ENCODE measurements at regions not wholly inside any gene's neighbourhood (a gene's known extent, or its start where the extent isn't known, plus 50 kb on each side); places are given as distances from the start of the nearest gene placed in this dataset.

- no peak overlapping the region for H3K27ac ChIP-seq (ENCODE audit: low read depth, low read length)
- no peaks in the 10 kb centered on the region for H3K4me1 ChIP-seq (ENCODE audit: control insufficient read depth, insufficient read depth, low read length, unreplicated experiment)
- H3K27me3 ChIP-seq (ENCODE audit: insufficient read depth, low read length) = peaks cover 6% of the 10 kb centered on the region; the same call in 1 of the 2 replicates
- H3K36me3 ChIP-seq (ENCODE audit: insufficient read depth, low read length) = no peaks in the 10 kb centered on the region
- H3K4me3 ChIP-seq (ENCODE audit: low read depth, low read length) = no peak overlapping the region
- H2AFZ ChIP-seq (ENCODE audit: low read length, unreplicated experiment) = no peak overlapping the region
- H3K79me2 ChIP-seq (ENCODE audit: control insufficient read depth, insufficient read depth, low read length, unreplicated experiment) = no peaks in the 10 kb centered on the region
Measured at GRCh38 chr4:108529102-108529501, 91.3 kb upstream of the RPL34 start.

DNA sequence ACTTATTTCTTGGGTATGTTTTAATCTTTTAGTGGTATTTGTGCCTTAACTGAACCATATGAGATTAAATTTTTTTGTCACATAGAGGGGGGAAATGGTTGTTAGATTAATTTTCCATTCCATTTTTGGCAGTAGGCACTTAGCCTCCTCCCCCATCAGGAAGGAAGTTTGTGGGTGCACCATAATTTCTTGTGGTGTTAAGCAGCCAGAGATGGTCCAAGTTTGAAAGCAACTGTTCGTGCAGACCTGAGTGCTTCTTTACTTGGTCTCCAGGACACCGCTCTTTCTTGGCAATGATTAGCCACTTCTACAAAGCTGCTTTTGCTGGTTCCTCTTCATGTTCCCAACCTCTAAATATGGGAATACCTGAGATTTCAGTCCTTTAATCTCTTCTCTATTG is 92.7 kb upstream of the RPL34 start:
- Histone ChIP-seq H3K4me3 (ENCODE audit: low read depth, low read length) (no peak overlapping the region), H3K36me3 (ENCODE audit: insufficient read depth, low read length) (no peaks in the 10 kb centered on the region), H3K27ac (ENCODE audit: low read depth, low read length) (no peak overlapping the region), H3K4me1 (ENCODE audit: control insufficient read depth, insufficient read depth, low read length, unreplicated experiment) (no peaks in the 10 kb centered on the region), H2AFZ (ENCODE audit: low read length, unreplicated experiment) (no peak overlapping the region), H3K27me3 (ENCODE audit: insufficient read depth, low read length) (peaks cover 4% of the 10 kb centered on the region; the same call in 1 of the 2 replicates), H3K79me2 (ENCODE audit: control insufficient read depth, insufficient read depth, low read length, unreplicated experiment) (no peaks in the 10 kb centered on the region)

DNA sequence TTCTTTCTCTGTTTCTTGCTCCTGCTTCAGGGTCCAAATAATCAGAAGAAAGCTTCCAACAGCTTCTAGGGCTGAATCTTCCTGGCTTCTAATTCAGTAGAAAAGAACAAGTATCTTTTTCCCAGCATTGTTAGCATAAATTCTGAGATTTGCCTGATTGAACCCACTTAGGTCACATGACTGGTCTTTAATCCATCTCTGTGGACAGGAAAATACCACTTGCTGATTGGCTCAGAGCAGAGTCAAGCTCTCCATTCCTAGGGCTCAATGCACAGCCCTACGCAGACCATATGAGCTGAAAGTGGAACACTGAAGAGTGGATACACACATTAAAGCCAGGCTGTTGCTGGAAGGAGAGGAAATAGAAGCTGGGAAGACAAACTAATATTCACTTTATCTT is 99.6 kb upstream of the RPL34 start:
- no peaks in the 10 kb centered on the region for H3K36me3 ChIP-seq (ENCODE audit: insufficient read depth, low read length)
- H3K4me1 ChIP-seq (ENCODE audit: control insufficient read depth, insufficient read depth, low read length, unreplicated experiment) = no peaks in the 10 kb centered on the region
- H3K4me3 ChIP-seq (ENCODE audit: low read depth, low read length) = no peak overlapping the region
- H3K79me2 ChIP-seq (ENCODE audit: control insufficient read depth, insufficient read depth, low read length, unreplicated experiment) = no peaks in the 10 kb centered on the region
- H3K27me3 ChIP-seq (ENCODE audit: insufficient read depth, low read length) = peaks cover 9% of the 10 kb centered on the region; the same call in 1 of the 2 replicates
- no peak overlapping the region for H2AFZ ChIP-seq (ENCODE audit: low read length, unreplicated experiment)
- H3K27ac ChIP-seq (ENCODE audit: low read depth, low read length) = no peak overlapping the region

DNA sequence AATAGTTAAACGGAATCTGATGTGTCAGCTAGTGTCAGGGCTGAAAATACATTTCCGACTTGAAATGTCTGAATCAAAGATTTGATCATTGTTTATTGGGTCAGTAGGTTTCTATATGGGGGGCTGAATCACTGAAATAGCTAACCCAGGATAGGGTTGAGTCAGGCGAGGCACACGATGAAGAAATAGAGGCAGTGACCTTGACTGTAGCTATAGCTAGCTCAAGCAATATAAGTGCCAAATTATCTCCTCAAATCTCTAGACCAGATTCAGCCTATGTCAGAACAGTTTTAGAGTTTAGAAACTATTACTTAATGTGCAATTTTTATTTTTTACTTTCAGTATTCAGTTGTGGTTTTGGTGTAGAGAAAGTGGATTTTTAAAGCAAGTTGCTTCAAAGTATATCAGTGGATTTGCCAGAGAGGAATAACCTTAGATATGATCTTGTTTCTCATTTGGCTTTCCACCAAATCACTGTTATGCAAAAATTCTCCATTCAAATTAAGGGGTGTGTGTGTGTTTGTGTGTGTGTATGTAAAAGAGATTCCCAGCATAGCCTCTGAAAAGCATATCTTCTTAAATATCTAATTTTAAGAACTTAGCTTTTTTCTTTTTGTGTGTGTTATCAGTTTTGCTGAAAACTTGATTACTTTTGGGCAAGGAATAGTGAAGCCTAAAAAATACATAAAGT is 100.3 kb upstream of the RPL34 start:
- H3K27me3 ChIP-seq (ENCODE audit: insufficient read depth, low read length) = peaks cover 13% of the 10 kb centered on the region; the same call in 1 of the 2 replicates
- no peaks in the 10 kb centered on the region for H3K4me1 ChIP-seq (ENCODE audit: control insufficient read depth, insufficient read depth, low read length, unreplicated experiment)
- no peak overlapping the region for H3K4me3 ChIP-seq (ENCODE audit: low read depth, low read length)
- no peaks in the 10 kb centered on the region for H3K79me2 ChIP-seq (ENCODE audit: control insufficient read depth, insufficient read depth, low read length, unreplicated experiment)
- no peak overlapping the region for H2AFZ ChIP-seq (ENCODE audit: low read length, unreplicated experiment)
- no peaks in the 10 kb centered on the region for H3K36me3 ChIP-seq (ENCODE audit: insufficient read depth, low read length)
- no peak overlapping the region for H3K27ac ChIP-seq (ENCODE audit: low read depth, low read length)

- H3K36me3 ChIP-seq (ENCODE audit: insufficient read depth, low read length) = no peaks in the 10 kb centered on the region
- no peak overlapping the region for H3K27ac ChIP-seq (ENCODE audit: low read depth, low read length)
- H3K79me2 ChIP-seq (ENCODE audit: control insufficient read depth, insufficient read depth, low read length, unreplicated experiment) = no peaks in the 10 kb centered on the region
- no peak overlapping the region for H3K4me3 ChIP-seq (ENCODE audit: low read depth, low read length)
- H2AFZ ChIP-seq (ENCODE audit: low read length, unreplicated experiment) = no peak overlapping the region
- no peaks in the 10 kb centered on the region for H3K4me1 ChIP-seq (ENCODE audit: control insufficient read depth, insufficient read depth, low read length, unreplicated experiment)
- peaks cover 19% of the 10 kb centered on the region for H3K27me3 ChIP-seq (ENCODE audit: insufficient read depth, low read length)
Measured at GRCh38 chr4:108519208-108519833, 101.1 kb upstream of the RPL34 start.

DNA sequence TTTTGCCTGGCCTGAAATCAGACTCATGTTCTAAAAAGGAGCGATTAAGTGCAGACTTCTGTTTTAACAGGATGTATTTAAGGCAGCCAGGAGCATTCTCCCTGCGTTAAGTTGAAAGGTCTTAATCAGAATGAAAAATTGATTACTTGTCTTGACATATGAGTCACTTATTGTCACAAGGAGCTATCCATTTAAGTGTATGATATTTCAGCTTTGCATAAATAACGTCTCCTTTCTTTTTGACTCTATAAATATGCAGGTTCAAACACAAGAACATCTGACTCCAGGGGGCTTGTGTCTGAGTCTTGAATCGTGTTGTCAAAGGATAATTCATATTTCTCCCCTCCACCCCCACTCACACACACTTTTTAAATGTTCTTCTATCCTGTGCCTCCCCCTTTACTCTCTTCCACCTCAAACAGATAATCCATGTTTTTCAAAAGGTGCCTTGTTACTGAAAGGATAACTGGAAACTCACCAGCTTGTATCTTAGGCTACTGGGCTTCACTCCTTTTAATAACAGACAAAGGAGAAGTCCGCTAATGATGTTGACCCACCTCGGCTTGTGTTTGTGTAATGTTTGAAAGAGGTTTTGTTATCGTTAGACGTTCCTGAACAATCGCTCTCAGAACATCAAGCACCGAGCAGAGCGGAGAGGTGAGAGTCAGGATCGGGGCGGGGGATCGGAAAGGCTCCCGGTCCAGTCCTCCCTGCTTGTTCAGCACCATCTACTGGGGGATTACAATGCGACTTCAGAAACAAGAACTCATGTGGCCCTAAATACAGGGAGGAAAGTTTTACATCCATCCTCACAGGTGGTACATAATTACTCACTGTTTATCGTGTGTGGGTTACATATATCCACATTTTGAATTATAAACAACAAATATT is 107.5 kb upstream of the RPL34 start:
- Histone ChIP-seq H3K79me2 (ENCODE audit: control insufficient read depth, insufficient read depth, low read length, unreplicated experiment) (no peaks in the 10 kb centered on the region), H3K27ac (ENCODE audit: low read depth, low read length) (no peak overlapping the region), H3K27me3 (ENCODE audit: insufficient read depth, low read length) (peaks cover 52% of the 10 kb centered on the region), H3K4me1 (ENCODE audit: control insufficient read depth, insufficient read depth, low read length, unreplicated experiment) (no peaks in the 10 kb centered on the region), H2AFZ (ENCODE audit: low read length, unreplicated experiment) (no peak overlapping the region), H3K4me3 (ENCODE audit: low read depth, low read length) (peak overlapping the region; percentile 26; the same call in 1 of the 2 replicates), H3K36me3 (ENCODE audit: insufficient read depth, low read length) (no peaks in the 10 kb centered on the region)

GRCh38 chr4:108511618-108512017 is 108.8 kb upstream of the RPL34 start:
- H3K27me3 ChIP-seq (ENCODE audit: insufficient read depth, low read length) = peaks cover 52% of the 10 kb centered on the region
- no peak overlapping the region for H3K4me3 ChIP-seq (ENCODE audit: low read depth, low read length)
- H3K36me3 ChIP-seq (ENCODE audit: insufficient read depth, low read length) = no peaks in the 10 kb centered on the region
- no peaks in the 10 kb centered on the region for H3K4me1 ChIP-seq (ENCODE audit: control insufficient read depth, insufficient read depth, low read length, unreplicated experiment)
- no peak overlapping the region for H2AFZ ChIP-seq (ENCODE audit: low read length, unreplicated experiment)
- H3K27ac ChIP-seq (ENCODE audit: low read depth, low read length) = no peak overlapping the region
- H3K79me2 ChIP-seq (ENCODE audit: control insufficient read depth, insufficient read depth, low read length, unreplicated experiment) = no peaks in the 10 kb centered on the region

GRCh38 chr4:108502356-108502755 is 118.0 kb upstream of the RPL34 start:
- H3K79me2 ChIP-seq (ENCODE audit: control insufficient read depth, insufficient read depth, low read length, unreplicated experiment) = no peaks in the 10 kb centered on the region
- no peak overlapping the region for H3K4me3 ChIP-seq (ENCODE audit: low read depth, low read length)
- no peak overlapping the region for H2AFZ ChIP-seq (ENCODE audit: low read length, unreplicated experiment)
- H3K27ac ChIP-seq (ENCODE audit: low read depth, low read length) = no peak overlapping the region
- H3K4me1 ChIP-seq (ENCODE audit: control insufficient read depth, insufficient read depth, low read length, unreplicated experiment) = no peaks in the 10 kb centered on the region
- no peaks in the 10 kb centered on the region for H3K36me3 ChIP-seq (ENCODE audit: insufficient read depth, low read length)
- peaks cover 3% of the 10 kb centered on the region; the same call in 1 of the 2 replicates for H3K27me3 ChIP-seq (ENCODE audit: insufficient read depth, low read length)

- no peaks in the 10 kb centered on the region for H3K79me2 ChIP-seq (ENCODE audit: control insufficient read depth, insufficient read depth, low read length, unreplicated experiment)
- H3K27ac ChIP-seq (ENCODE audit: low read depth, low read length) = no peak overlapping the region
- no peaks in the 10 kb centered on the region for H3K4me1 ChIP-seq (ENCODE audit: control insufficient read depth, insufficient read depth, low read length, unreplicated experiment)
- H2AFZ ChIP-seq (ENCODE audit: low read length, unreplicated experiment) = no peak overlapping the region
- no peaks in the 10 kb centered on the region for H3K36me3 ChIP-seq (ENCODE audit: insufficient read depth, low read length)
- H3K4me3 ChIP-seq (ENCODE audit: low read depth, low read length) = no peak overlapping the region
- H3K27me3 ChIP-seq (ENCODE audit: insufficient read depth, low read length) = peaks cover 3% of the 10 kb centered on the region; the same call in 1 of the 2 replicates
Measured at GRCh38 chr4:108498925-108499324, 121.5 kb upstream of the RPL34 start.

DNA sequence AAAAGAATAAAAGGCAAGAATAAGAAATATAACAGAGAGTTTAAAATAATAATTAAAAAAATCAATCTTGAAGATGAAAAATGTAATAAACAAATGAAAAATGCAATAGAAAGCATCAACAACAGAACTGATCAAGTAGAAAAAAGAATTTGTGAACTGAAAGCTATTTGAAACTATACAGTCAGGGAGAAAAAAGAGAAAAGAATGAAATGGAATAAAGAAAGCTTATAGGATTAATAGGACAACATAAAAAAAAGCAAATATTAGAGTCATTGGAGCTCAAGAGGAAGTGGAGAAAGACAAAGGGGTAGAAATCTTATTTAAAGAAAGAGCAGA is 126.8 kb upstream of the RPL34 start:
- Histone ChIP-seq H3K27me3 (ENCODE audit: insufficient read depth, low read length) (peaks cover 3% of the 10 kb centered on the region; the same call in 1 of the 2 replicates), H3K79me2 (ENCODE audit: control insufficient read depth, insufficient read depth, low read length, unreplicated experiment) (no peaks in the 10 kb centered on the region), H3K4me1 (ENCODE audit: control insufficient read depth, insufficient read depth, low read length, unreplicated experiment) (no peaks in the 10 kb centered on the region), H2AFZ (ENCODE audit: low read length, unreplicated experiment) (no peak overlapping the region), H3K4me3 (ENCODE audit: low read depth, low read length) (no peak overlapping the region), H3K27ac (ENCODE audit: low read depth, low read length) (no peak overlapping the region), H3K36me3 (ENCODE audit: insufficient read depth, low read length) (no peaks in the 10 kb centered on the region)

Data from ACC112 (cell line).